H1 (cell line): ENCODE measurements at regions not wholly inside any gene's neighbourhood (a gene's known extent, or its start where the extent isn't known, plus 50 kb on each side); places are given as distances from the start of the nearest gene placed in this dataset.

ENCODE experiments used
- CHD7 ChIP-seq: fragments of 300-600 bp; sonication (generic); IDR thresholded peaks from 2 replicates; pipeline ENCODE4 v1.7.1; 2012; ENCODE audit warnings: low read length, moderate library complexity, mild to moderate bottlenecking, inconsistent platforms; ENCODE audit not compliant: insufficient replicate concordance
- EGR1 ChIP-seq: IDR thresholded peaks from 2 replicates; pipeline ENCODE4 v1.6.1; 2011; ENCODE audit warnings: low read depth, low read length, borderline replicate concordance
- SP4 ChIP-seq: IDR thresholded peaks from 2 replicates; pipeline ENCODE4 v1.6.1; 2012; ENCODE audit warnings: low read length, inconsistent platforms

- TF ChIP-seq CHD7 (no peak), SP4 (no peak), EGR1 (no peak)
Measured at GRCh38 chr20:7703996-7704395, 236.3 kb downstream of the HAO1 start (continued).
